Coronary artery (tissue), 2 donors: ENCODE measurements at regions not wholly inside any gene's neighbourhood (a gene's known extent, or its start where the extent isn't known, plus 50 kb on each side); places are given as distances from the start of the nearest gene placed in this dataset.

Source experiments
- DNase-seq: peaks from one replicate; pipeline ENCODE4 v3.0.0-alpha.2; 2017; ENCODE audit warnings: low spot score
- H3K27ac ChIP-seq, 2 donors: fragments of 200-600 bp; sonication (generic); one replicate each; pipeline ENCODE4 v1.5.1; 2016 to 2019
- H3K4me3 ChIP-seq: fragments of 200-600 bp; sonication (generic); 2 replicates; pipeline ENCODE4 v1.5.1; 2016; ENCODE audit warnings: mild to moderate bottlenecking, moderate library complexity
- TF ChIP-seq, protein P1 (sequence below): fragments of 200-600 bp; sonication (generic); IDR thresholded peaks from one replicate; pipeline ENCODE4 v1.5.1; 2019; ENCODE audit warnings: antibody characterized with exemption

DNA sequence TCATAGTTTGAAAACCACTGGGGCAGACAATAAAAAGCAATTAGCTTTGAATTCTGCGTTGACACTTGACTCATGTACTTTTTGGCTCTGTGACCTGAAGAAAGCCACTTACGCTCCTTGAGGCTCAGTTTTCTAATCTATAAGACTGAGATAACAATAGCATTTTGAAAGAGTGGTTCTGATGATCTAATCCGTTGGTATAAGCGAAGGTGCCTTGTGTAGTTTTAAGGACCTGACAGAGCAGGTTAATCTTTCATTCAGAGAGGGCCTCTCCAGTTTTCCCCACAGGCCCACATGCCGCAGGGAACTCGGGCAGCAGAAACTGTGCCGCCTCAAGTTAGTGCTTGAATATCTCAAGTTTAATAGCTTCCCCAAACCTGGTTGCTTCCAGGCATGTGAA, 306.0 kb upstream of the GBE1 start:
- DNase-seq, result no peak
- TF ChIP-seq, protein P1, sequence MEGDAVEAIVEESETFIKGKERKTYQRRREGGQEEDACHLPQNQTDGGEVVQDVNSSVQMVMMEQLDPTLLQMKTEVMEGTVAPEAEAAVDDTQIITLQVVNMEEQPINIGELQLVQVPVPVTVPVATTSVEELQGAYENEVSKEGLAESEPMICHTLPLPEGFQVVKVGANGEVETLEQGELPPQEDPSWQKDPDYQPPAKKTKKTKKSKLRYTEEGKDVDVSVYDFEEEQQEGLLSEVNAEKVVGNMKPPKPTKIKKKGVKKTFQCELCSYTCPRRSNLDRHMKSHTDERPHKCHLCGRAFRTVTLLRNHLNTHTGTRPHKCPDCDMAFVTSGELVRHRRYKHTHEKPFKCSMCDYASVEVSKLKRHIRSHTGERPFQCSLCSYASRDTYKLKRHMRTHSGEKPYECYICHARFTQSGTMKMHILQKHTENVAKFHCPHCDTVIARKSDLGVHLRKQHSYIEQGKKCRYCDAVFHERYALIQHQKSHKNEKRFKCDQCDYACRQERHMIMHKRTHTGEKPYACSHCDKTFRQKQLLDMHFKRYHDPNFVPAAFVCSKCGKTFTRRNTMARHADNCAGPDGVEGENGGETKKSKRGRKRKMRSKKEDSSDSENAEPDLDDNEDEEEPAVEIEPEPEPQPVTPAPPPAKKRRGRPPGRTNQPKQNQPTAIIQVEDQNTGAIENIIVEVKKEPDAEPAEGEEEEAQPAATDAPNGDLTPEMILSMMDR, result no peak
- Histone ChIP-seq H3K4me3 (no peak overlapping the region), H3K27ac (no peak overlapping the region)

DNA sequence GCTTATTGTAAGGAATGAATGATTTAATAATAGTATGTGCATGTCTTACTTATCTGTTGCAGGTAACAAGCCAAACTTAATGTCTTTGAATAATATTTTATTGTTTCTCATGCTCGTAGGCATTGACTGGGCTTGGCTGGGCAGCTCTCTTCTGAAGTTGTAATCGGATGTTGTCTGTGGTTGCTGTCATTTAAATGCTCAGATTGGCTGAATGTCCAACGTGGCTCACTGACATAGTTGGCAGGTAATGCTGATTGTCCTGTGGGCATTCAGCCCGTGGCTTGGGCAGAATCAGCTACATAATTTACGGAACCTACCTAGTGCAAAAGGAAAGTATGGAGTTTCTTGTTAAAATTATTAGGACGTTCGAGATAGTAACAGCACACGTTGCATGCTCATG, 297.4 kb upstream of the GBE1 start:
- TF ChIP-seq, protein P1, result no peak
- Histone ChIP-seq H3K4me3 (no peak overlapping the region), H3K27ac (no peak overlapping the region)
- DNase-seq, result no peak

DNA sequence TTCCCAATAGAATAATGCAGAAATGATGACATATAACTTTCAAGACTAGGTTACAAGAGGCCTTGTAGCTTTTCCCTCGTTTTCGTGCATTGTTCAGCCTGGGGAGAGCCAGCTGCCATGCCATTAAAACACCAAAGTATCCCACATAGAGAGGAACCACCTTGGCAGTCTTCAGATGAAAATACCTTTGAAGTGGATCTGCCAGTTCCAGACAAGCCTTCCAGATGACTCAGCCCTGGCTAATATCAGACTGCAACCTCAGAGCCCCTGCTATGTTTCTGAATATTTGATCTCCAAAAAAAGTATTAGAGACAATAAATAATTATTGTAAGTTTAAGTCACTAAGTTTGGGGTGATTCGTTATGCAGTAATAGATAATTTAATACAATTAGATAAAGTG, 294.3 kb upstream of the GBE1 start:
- no peak overlapping the region for H3K4me3 ChIP-seq
- DNase-seq, result no peak
- no peak overlapping the region for H3K27ac ChIP-seq
- TF ChIP-seq, protein P1, result no peak

DNA sequence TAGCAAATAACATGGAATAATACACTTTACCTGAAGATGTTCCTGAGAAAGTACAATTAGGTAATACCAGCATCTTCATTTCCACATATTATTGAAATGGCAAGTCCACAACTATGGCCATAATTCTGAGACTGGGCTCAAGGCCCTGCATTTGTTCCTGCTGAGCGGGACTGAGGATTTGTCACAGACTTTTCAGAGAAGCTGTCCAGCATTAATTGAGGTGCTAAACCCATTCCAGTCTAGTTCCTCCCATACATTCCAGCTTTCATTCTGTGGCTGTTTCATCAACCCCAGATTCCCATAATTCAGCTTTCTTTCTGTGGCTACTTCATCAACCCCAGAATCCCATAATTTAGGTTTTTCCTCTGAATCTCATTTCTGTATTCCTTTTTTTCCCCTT, 293.4 kb upstream of the GBE1 start:
- Histone ChIP-seq H3K27ac (no peak overlapping the region), H3K4me3 (no peak overlapping the region)
- TF ChIP-seq, protein P1, result no peak
- no peak for DNase-seq

DNA sequence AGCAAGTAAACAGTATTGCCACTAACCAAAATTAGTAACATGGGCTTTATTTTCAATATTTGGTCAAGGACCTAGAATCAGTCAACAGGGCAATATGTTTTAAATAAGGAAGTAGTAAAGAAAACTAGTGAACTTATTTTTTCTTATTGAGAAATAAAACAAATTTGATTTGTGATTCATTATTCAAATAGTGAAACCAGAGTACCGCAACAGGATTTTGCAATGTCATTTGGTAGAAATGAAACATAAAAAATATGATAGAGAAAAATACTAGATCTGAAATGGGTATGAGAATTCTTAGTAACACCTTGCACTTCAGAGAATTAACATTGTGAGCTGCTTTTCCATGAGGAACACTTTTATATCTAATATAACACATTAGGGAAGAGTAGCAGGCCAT, 291.8 kb upstream of the GBE1 start:
- Histone ChIP-seq H3K27ac (no peak overlapping the region), H3K4me3 (no peak overlapping the region)
- DNase-seq, result no peak
- TF ChIP-seq, protein P1, result no peak

DNA sequence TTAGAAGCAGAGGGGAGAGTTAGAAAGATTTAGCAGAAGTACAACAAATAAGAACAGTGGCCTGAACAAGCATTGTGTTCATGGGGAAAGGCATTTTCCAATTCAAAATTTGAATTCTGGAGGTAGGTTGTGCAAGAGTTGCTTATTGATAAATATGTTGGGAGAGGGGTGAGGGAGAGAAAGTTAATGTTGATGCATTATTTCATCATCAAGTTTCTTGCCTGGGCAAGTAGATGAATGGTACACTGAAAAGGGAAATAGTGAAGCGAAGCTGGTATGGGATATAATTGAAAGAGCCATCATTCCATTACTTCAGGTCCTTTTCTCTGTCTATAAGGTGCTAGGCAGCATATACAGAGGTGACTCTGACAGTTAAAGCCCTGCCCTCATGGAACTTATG, 288.9 kb upstream of the GBE1 start:
- H3K4me3 ChIP-seq, result no peak overlapping the region
- no peak for DNase-seq
- no peak overlapping the region for H3K27ac ChIP-seq
- TF ChIP-seq, protein P1, result no peak

DNA sequence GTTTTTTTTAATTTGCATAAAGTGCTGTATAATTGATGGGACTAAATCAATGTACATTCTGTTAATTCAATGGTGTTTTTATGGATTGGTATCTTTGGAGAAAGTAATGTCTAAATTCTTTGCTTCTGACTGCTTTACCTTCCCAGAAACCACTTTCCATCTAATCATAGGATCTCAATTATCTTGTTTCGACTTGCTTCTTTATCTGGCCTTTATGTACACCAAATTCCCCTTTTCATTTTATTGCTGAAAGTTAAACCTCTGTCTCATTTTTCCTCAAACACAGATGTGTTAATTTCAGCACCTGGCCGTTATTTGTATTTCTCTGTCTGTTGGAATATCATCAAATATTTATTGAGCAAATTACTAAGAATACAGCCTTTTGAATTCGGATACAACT, 287.3 kb upstream of the GBE1 start:
- H3K4me3 ChIP-seq, result no peak overlapping the region
- H3K27ac ChIP-seq, result no peak overlapping the region
- TF ChIP-seq, protein P1, result no peak
- no peak for DNase-seq
